ENCODE measurements at regions not wholly inside any gene's neighbourhood (a gene's known extent, or its start where the extent isn't known, plus 50 kb on each side); places are given as distances from the start of the nearest gene placed in this dataset.
"Not testable (repeated sequence)": the region's sequence is repeated elsewhere in the genome, so short reads cannot be mapped to it uniquely, and the experiment has no call there.

GRCh38 chr2:145782607-145783006, 1262.7 kb upstream of the ZEB2 start:
- CTCF ChIA-PET: interaction anchor here (0.6 kb wide), 1 partner anchor 21 kb away, joined by 4 read pairs; no protein-coding TSS in a partner anchor

DNA sequence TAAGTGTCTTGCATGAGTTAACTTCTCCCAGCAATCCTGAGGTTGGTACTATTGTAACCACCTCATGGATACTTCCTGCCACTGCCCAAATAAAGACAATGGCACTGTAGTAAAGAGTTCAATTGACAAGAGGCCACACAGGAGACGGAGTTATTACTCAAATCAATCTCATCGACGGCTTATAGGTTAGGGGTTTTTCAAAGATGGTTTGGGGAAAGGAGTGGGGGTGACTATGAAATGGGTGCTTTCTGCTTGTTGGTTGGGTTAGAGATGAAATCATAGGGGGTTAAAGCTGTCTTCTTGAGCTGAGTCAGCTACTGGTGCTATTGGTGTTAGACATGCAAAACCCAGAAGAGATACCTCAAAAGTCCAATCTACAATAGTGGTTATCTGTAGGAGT, 1258.0 kb upstream of the ZEB2 start:
- H3K9me2 ChIP-seq (replicated peaks; ENCODE audit: low read length): no peaks in the 10 kb centered on the region
- intact Hi-C loops (cut with micrococcal nuclease): no loop called here
- no peak overlapping the region for H3K27ac ChIP-seq (ENCODE audit: low read length)
- no peaks in the 10 kb centered on the region for H4K20me1 ChIP-seq (ENCODE audit: low read length)
- no peak for TF ChIP-seq EZH2 (IDR thresholded peaks at IDR 0.05; ENCODE audit: low read length, unreplicated experiment)
- TF ChIP-seq, protein P1, sequence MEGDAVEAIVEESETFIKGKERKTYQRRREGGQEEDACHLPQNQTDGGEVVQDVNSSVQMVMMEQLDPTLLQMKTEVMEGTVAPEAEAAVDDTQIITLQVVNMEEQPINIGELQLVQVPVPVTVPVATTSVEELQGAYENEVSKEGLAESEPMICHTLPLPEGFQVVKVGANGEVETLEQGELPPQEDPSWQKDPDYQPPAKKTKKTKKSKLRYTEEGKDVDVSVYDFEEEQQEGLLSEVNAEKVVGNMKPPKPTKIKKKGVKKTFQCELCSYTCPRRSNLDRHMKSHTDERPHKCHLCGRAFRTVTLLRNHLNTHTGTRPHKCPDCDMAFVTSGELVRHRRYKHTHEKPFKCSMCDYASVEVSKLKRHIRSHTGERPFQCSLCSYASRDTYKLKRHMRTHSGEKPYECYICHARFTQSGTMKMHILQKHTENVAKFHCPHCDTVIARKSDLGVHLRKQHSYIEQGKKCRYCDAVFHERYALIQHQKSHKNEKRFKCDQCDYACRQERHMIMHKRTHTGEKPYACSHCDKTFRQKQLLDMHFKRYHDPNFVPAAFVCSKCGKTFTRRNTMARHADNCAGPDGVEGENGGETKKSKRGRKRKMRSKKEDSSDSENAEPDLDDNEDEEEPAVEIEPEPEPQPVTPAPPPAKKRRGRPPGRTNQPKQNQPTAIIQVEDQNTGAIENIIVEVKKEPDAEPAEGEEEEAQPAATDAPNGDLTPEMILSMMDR (conservative IDR thresholded peaks at IDR 0.05; ENCODE audit: low read depth, low read length): no peak
- TF ChIP-seq EZH2phosphoT487 (IDR thresholded peaks at IDR 0.05; ENCODE audit: borderline replicate concordance, low read length): no peak
- no peak for DNase-seq
- BruUV-seq (replicated peaks): no TSS peak
- no peak overlapping the region for H3K4me2 ChIP-seq (ENCODE audit: low read length)
- H3K36me3 ChIP-seq (ENCODE audit: low read depth, low read length): no peaks in the 10 kb centered on the region
- no peak overlapping the region for H3K4me3 ChIP-seq (ENCODE audit: low read length)
- H3K9me3 ChIP-seq (ENCODE audit: low read length): no peaks in the 10 kb centered on the region
- H3K4me1 ChIP-seq (ENCODE audit: insufficient read depth, low read length): peaks cover 8% of the 10 kb centered on the region; the same call in 1 of the 2 replicates
- ChIA-PET CTCF (interaction anchor here (0.6 kb wide), 1 partner anchor 38 kb away, joined by 3 read pairs; no protein-coding TSS in a partner anchor), POLR2A (ENCODE audit: unreplicated experiment) (interaction anchor here (0.7 kb wide), 1 partner anchor 239 kb away, joined by 5 read pairs; no protein-coding TSS in a partner anchor)
- ATAC-seq: no peak; the same call in 1 of the 2 replicates
- no peaks in the 10 kb centered on the region for H3K79me2 ChIP-seq (ENCODE audit: low read length)
- no peak overlapping the region for H2AFZ ChIP-seq (ENCODE audit: low read length)
- no peak overlapping the region for H3K9ac ChIP-seq (ENCODE audit: low read length)
- H3K27me3 ChIP-seq (ENCODE audit: low read length): no peaks in the 10 kb centered on the region
- no peaks in the 10 kb centered on the region for H3F3A ChIP-seq (ENCODE audit: low read length, unreplicated experiment)

More at GRCh38 chr2:145782607-145783006, 1262.7 kb upstream of the ZEB2 start:
- intact Hi-C loops (cut with micrococcal nuclease); H3K79me2 ChIP-seq (ENCODE audit: low read length); H3K4me1 ChIP-seq (ENCODE audit: insufficient read depth, low read length); H4K20me1 ChIP-seq (ENCODE audit: low read length); H3K27ac ChIP-seq (ENCODE audit: low read length); H3K9me3 ChIP-seq (ENCODE audit: low read length); DNase-seq; POLR2A ChIA-PET (ENCODE audit: unreplicated experiment); BruUV-seq (replicated peaks); H3K4me2 ChIP-seq (ENCODE audit: low read length); H3K9ac ChIP-seq (ENCODE audit: low read length); H3K9me2 ChIP-seq (replicated peaks; ENCODE audit: low read length); ATAC-seq; H3K4me3 ChIP-seq (ENCODE audit: low read length); H3K36me3 ChIP-seq (ENCODE audit: low read depth, low read length); H2AFZ ChIP-seq (ENCODE audit: low read length); H3F3A ChIP-seq (ENCODE audit: low read length, unreplicated experiment); H3K27me3 ChIP-seq (ENCODE audit: low read length): not testable (repeated sequence)

- POLR2A ChIA-PET (ENCODE audit: unreplicated experiment): no interaction called here
- no peak overlapping the region for H2AFZ ChIP-seq (ENCODE audit: low read length)
- H3K4me2 ChIP-seq (ENCODE audit: low read length): no peak overlapping the region
- ATAC-seq (peak; percentile 95), DNase-seq (peak; percentile 67)
- H3K79me2 ChIP-seq (ENCODE audit: low read length): no peaks in the 10 kb centered on the region
- H3K9me3 ChIP-seq (ENCODE audit: low read length): no peaks in the 10 kb centered on the region
- BruUV-seq (replicated peaks): no TSS peak
- H3K4me1 ChIP-seq (ENCODE audit: insufficient read depth, low read length): peaks cover 8% of the 10 kb centered on the region; the same call in 1 of the 2 replicates
- H3K36me3 ChIP-seq (ENCODE audit: low read depth, low read length): no peaks in the 10 kb centered on the region
- CTCF ChIA-PET: no interaction called here
- H3F3A ChIP-seq (ENCODE audit: low read length, unreplicated experiment): no peaks in the 10 kb centered on the region
- no peak overlapping the region for H3K4me3 ChIP-seq (ENCODE audit: low read length)
- peak overlapping the region; percentile 23; the same call in 1 of the 2 replicates for H3K27ac ChIP-seq (ENCODE audit: low read length)
- no peak overlapping the region for H3K9ac ChIP-seq (ENCODE audit: low read length)
- H3K27me3 ChIP-seq (ENCODE audit: low read length): no peaks in the 10 kb centered on the region
- intact Hi-C loops (cut with micrococcal nuclease): no loop called here
- H3K9me2 ChIP-seq (replicated peaks; ENCODE audit: low read length): no peaks in the 10 kb centered on the region
- TF ChIP-seq EZH2 (IDR thresholded peaks at IDR 0.05; ENCODE audit: low read length, unreplicated experiment) (no peak), EZH2phosphoT487 (IDR thresholded peaks at IDR 0.05; ENCODE audit: borderline replicate concordance, low read length) (no peak)
- TF ChIP-seq, protein P1 (conservative IDR thresholded peaks at IDR 0.05; ENCODE audit: low read depth, low read length): no peak
- H4K20me1 ChIP-seq (ENCODE audit: low read length): no peaks in the 10 kb centered on the region
Measured at GRCh38 chr2:145777297-145777696, 1257.4 kb upstream of the ZEB2 start.

Measured in PC-3 (cell line).